NCI-H146 (cell line): ENCODE measurements at regions not wholly inside any gene's neighbourhood (a gene's known extent, or its start where the extent isn't known, plus 50 kb on each side); places are given as distances from the start of the nearest gene placed in this dataset.
"Not testable (repeated sequence)": the region's sequence is repeated elsewhere in the genome, so short reads cannot be mapped to it uniquely, and the experiment has no call there.

ENCODE experiments used
- DNase-seq: peaks from one replicate; lab custom pipeline; 2025; lab: John Stamatoyannopoulos, UW

GRCh38 chr6:81562169-81562568 lies 190.3 kb downstream of the TENT5A start:
- DNase-seq: peak; percentile 34

GRCh38 chr6:81561731-81562130 lies 190.8 kb downstream of the TENT5A start:
- DNase-seq: peak; percentile 17

- peak; percentile 96 for DNase-seq
Observed at GRCh38 chr6:81561071-81561564, 191.4 kb downstream of the TENT5A start.

GRCh38 chr6:81557811-81558210 lies 194.7 kb downstream of the TENT5A start:
- DNase-seq: no peak

DNA sequence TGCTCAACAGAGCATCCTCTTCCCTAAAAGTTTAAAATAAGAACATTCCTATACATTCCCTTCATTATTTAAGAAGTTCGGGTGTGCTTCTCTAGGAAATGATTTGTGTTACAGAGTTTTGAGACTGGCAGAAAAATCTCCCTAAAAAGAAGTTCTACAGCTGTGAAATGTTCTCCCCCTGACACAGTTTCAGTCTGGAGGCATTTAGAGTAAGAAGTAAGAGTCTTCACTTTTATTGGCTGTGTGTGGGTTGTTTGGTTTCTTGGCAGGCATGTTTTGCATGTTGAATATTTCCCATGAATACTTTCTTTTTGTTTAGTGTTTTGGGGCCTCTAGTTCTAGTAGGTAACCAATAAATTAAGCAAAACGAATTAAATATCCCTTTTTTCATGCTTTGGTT lies 195.9 kb downstream of the TENT5A start:
- no peak for DNase-seq

DNA sequence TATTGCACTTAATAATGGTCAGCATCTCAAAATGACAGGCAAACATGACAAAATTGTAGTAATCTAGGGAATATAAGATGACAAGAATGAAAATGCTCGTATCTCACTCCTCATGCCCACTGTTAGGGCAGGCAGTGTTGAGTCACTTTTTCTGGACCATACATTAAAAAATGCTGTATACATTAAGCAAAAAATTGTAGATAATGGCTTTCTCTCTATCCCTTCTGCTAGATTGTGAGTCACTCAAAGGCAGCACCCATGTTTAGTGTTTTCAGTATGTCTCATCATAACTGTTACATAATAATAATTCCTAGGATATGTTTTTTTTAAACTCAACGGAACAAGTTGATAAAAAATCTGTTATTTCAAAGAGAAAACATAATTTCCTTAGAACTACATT lies 199.3 kb downstream of the TENT5A start:
- no peak for DNase-seq

- no peak for DNase-seq
Observed at GRCh38 chr6:81552644-81553043, 199.8 kb downstream of the TENT5A start.

- DNase-seq: no peak
Observed at GRCh38 chr6:81547149-81547548, 205.3 kb downstream of the TENT5A start.

GRCh38 chr6:81534934-81535465 lies 217.5 kb downstream of the TENT5A start:
- DNase-seq: no peak

- DNase-seq: no peak
Observed at GRCh38 chr6:81531869-81532561, 220.5 kb downstream of the TENT5A start.

DNA sequence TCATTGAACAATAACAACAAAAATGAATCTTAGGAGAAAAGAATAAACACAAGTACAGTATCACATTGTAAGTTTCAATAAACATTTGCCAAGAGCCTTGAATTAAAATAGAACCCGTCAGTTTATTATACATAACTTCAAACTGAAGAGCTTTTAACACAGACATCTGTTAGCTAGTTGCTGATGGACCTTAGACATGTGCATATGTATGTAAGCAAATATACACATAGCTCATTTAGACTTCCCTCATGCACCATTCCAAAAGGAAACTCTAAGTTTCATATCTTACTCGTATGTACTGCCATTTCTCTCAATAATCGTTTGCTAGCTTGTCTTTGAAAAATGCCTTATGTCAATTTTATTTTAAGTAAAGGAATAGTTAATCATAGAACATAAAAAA lies 235.0 kb downstream of the TENT5A start:
- no peak for DNase-seq

- DNase-seq: no peak
Observed at GRCh38 chr6:81515562-81516453, 236.7 kb downstream of the TENT5A start.

GRCh38 chr6:81514195-81514594 lies 238.3 kb downstream of the TENT5A start:
- DNase-seq: not testable (repeated sequence)

DNA sequence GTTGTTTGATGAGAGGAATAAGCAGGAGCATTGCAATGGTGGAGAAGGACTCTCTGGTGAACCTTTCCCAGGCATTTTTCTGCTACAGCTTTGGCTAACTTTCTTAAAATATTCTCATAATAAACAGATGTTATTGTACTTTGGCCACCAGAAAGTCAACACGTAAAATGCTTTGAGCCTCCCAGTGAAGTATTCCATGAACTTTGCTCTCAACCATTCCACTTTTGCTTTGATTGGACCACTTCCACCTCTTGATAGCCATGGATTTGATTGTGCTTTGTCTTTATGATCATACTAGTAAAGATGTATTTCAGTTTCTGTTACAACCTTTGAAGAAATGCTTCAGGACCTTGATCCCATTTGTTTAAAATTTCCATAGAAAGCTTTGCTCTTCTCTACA lies 241.1 kb downstream of the TENT5A start:
- no peak for DNase-seq

DNA sequence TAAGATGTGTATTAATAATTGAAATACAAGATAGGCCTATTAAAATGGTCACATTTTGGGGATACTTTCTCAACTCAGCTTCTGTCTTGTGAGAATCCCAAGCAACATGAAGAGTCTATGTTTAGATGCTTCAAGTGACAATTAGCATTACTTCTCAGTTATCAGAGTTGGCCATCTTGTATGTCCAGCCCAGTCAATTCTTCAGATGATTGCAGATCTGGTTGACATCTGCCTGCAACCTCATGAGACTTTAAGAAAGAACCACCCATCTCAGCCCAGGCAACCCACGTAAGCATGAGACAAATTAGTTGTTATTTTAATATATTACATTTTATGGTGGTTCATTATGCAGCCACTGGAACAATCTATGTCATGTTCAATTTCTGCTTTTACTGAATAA lies 256.5 kb downstream of the TENT5A start:
- DNase-seq: no peak

DNA sequence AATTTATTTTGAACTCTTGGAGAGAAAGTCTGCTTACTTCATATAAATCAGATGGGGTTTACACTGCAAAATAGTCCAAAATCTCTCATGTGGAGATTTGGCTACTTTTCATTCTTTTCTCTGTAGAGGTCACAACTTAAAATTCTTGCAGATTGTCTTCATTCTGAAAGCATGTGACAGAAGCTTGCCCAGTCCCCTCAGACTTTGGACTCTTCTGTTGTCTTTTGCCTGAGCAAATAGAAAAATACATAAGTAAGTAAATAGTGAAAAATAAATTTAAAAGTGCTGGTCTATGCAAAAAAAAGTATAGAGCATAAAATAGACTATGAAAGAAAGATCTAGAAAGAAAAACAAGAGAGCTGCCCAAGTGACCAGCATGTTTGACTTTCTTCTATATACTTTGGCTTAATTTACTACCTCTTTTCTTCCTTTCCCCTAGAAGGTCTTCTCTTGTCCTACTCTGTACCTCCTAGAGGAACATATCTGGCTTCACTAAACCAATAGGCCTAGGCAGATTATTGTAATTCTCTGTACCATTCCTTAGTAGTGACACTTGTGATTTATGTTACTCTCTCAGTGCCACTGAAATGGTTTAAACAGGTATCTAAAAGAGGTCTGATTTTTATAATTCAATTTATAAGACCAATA lies 260.9 kb downstream of the TENT5A start:
- DNase-seq: no peak

DNA sequence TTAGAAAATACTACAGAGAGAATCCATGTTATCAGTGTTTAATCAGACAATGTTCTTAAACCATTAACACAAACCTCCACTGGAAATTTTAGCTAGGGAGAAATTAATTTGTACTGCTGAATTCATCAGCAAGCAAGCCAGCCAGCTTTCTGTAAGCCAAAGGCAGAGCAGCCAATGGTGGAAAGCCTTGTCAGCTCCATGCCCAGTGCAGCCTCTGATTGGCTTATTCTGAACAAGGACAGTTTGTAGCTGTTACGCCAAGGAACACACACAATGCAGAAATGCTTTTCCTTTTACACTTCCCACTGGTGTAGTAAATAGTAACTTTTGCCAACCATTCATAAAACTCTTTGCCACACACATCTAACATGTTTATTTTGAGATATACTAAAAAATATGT lies 265.0 kb downstream of the TENT5A start:
- peak; percentile 5 for DNase-seq

DNA sequence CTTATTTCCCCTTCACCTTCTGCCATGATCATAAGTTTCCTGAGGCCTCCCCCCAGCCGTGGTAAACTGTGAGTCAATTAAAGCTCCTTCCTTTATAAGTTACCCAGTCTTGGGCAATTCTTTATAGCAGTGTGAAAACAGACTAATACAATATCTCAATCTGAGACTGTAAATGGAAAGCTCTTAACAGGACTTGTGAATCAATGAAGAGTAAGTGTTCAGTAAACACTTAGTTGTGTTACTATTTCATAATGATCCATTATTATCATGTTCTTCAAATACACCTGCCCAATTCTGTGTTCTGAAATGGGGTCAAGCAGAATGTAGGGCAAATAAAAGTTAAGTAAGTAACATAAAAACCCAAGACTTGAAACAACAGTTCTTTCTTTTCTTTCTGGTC lies 266.2 kb downstream of the TENT5A start:
- DNase-seq: peak; percentile 26

- no peak for DNase-seq
Observed at GRCh38 chr6:81485395-81485794, 267.1 kb downstream of the TENT5A start.

DNA sequence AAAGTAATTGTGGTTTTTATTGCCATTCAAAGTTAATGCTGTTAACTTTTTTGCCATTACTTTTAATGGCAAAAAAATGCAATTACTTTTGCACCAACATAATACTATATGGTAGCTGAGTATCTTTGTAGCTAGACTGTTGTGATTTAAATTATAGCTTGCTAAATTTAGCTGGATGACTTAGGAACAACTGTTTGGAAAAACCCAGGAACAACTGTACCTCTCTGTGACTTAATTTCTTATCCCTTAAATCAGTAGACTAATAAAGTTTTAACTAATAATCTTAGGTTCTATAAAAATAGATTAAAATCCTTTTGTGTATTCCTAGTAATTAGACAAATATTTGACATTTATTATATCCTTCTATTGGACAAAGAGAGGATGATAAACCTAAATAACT lies 268.2 kb downstream of the TENT5A start:
- no peak for DNase-seq

DNA sequence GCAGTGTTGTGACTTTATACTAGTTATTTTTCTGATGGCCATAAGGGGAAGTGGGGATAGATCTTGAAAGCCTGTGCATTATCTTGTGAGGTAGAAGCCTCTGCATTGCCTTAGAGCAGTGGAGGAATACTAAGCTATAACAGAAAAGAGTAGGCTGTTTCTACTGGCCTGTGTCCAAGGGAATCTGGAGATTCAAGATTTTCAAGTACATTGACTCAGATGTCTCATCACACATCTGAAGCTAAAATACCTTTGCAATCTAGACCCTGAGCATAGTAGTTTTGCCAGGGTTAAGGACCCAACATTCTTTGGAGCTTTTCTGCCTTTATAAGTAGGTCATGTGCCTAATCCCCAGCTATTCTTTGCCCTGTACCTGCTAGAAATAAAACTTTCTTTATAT lies 272.3 kb downstream of the TENT5A start:
- DNase-seq: no peak

- DNase-seq: no peak
Observed at GRCh38 chr6:81476881-81477280, 275.6 kb downstream of the TENT5A start.
